A549 (cell line): ENCODE measurements at regions not wholly inside any gene's neighbourhood (a gene's known extent, or its start where the extent isn't known, plus 50 kb on each side); places are given as distances from the start of the nearest gene placed in this dataset.
"Not testable (repeated sequence)": the region's sequence is repeated elsewhere in the genome, so short reads cannot be mapped to it uniquely, and the experiment has no call there.

ENCODE experiments used
- BCL3 ChIP-seq: fragments of >200 bp; sonication (Bioruptor Twin); formaldehyde crosslinking; IDR thresholded peaks from 3 replicates; pipeline ENCODE4 v1.6.1; 2016
- CBX8 ChIP-seq: fragments of 200-600 bp; sonication (generic); IDR thresholded peaks from 2 replicates; pipeline ENCODE4 v1.6.1; 2016
- CHD2 ChIP-seq: fragments of 150-350 bp; IDR thresholded peaks from 2 replicates; pipeline ENCODE4 v1.6.1; 2014; ENCODE audit warnings: low read length; ENCODE audit not compliant: partially characterized antibody
- EHMT2 ChIP-seq: fragments of 200-600 bp; sonication (generic); IDR thresholded peaks from 2 replicates; pipeline ENCODE4 v1.6.1; 2016; ENCODE audit warnings: antibody characterized with exemption, low read depth, mild to moderate bottlenecking, moderate library complexity
- EP300 ChIP-seq, 2 experiments: fragments of >200 bp; sonication (Bioruptor Twin); formaldehyde crosslinking; IDR thresholded peaks; 2 replicates in 1 of 2; 3 replicates in 1 of 2; pipeline ENCODE4 v1.6.1; 2016 to 2017
- JUN ChIP-seq, 2 experiments: fragments of >200 bp; sonication (Bioruptor Twin); formaldehyde crosslinking; IDR thresholded peaks; 2 replicates in 1 of 2; 3 replicates in 1 of 2; pipeline ENCODE4 v1.6.1; 2016 to 2017
- MAX ChIP-seq: IDR thresholded peaks from 2 replicates; pipeline ENCODE4 v1.6.1; 2012
- MYC ChIP-seq: IDR thresholded peaks from 2 replicates; pipeline ENCODE4 v1.6.1; 2012; ENCODE audit warnings: mild to moderate bottlenecking, inconsistent platforms, low read length, improper control_type of control experiment, borderline replicate concordance
- RAD21 ChIP-seq, 2 experiments: fragments of >200 bp in 1 of 2; sonication (Bioruptor Twin) in 1 of 2; formaldehyde crosslinking in 1 of 2; IDR thresholded peaks in 1 of 2; conservative IDR thresholded peaks in 1 of 2; 2 replicates in 1 of 2; 3 replicates in 1 of 2; pipeline ENCODE4 v1.6.1; 2012 to 2018; ENCODE audit warnings: inconsistent platforms in 1 of 2
- TP53 ChIP-seq: fragments of 250-450 bp; sonication (Bioruptor Pico); IDR thresholded peaks from 2 replicates; pipeline ENCODE4 v1.5.0; 2021; ENCODE audit warnings: mild to moderate bottlenecking, moderate library complexity
- ZNF302 ChIP-seq: fragments of 250-450 bp; sonication (Bioruptor Pico); IDR thresholded peaks from 2 replicates; pipeline ENCODE4 v1.9.0; 2021; ENCODE audit warnings: inconsistent platforms, mild to moderate bottlenecking, moderate library complexity
- TF ChIP-seq, protein P1 (sequence below): fragments of >200 bp; sonication (Bioruptor Twin); formaldehyde crosslinking; IDR thresholded peaks from 3 replicates; pipeline ENCODE4 v1.5.1; 2016

DNA sequence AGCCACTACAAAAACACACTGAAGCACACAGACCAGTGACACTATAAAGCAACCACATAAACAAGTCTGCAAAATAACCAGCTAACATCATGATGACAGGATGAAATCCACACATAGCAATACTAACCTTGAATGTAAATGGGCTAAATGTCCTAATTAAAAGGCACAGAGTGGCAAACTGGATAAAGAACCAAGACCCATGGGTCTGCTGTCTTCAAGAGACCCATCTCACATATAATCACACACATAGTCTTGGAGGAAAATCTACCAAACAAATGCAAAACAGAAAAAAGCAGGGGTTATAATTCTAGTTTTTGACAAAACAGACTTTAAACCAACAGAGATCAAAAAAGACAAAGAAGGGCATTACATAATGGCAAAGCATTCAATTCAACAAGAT is 144.4 kb downstream of the GASK1B start:
- TF ChIP-seq, protein P1, sequence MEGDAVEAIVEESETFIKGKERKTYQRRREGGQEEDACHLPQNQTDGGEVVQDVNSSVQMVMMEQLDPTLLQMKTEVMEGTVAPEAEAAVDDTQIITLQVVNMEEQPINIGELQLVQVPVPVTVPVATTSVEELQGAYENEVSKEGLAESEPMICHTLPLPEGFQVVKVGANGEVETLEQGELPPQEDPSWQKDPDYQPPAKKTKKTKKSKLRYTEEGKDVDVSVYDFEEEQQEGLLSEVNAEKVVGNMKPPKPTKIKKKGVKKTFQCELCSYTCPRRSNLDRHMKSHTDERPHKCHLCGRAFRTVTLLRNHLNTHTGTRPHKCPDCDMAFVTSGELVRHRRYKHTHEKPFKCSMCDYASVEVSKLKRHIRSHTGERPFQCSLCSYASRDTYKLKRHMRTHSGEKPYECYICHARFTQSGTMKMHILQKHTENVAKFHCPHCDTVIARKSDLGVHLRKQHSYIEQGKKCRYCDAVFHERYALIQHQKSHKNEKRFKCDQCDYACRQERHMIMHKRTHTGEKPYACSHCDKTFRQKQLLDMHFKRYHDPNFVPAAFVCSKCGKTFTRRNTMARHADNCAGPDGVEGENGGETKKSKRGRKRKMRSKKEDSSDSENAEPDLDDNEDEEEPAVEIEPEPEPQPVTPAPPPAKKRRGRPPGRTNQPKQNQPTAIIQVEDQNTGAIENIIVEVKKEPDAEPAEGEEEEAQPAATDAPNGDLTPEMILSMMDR, result not testable (repeated sequence)
- not testable (repeated sequence) for TF ChIP-seq MAX; EHMT2; BCL3; EP300 (IDR thresholded peaks at IDR 0.05); MYC; CHD2; TP53 (CRISPR knock-in tag); CBX8; RAD21 (conservative IDR thresholded peaks at IDR 0.05 in 1 of 2, IDR thresholded peaks at IDR 0.05 in 1 of 2); JUN (IDR thresholded peaks at IDR 0.05); ZNF302 (CRISPR knock-in tag)
